PC-3 (cell line): ENCODE measurements at regions not wholly inside any gene's neighbourhood (a gene's known extent, or its start where the extent isn't known, plus 50 kb on each side); places are given as distances from the start of the nearest gene placed in this dataset.

Experiments
- ATAC-seq: fragments of 200-7000 bp; cut with Tn5 transposase; 2 replicates; pipeline ENCODE4 v1.9.1; 2020; ENCODE audit warnings: mild to moderate bottlenecking, moderate library complexity
- BruUV-seq: library from RNA; stranded (reverse); fragments of 400-500 nt; replicated peaks from 2 replicates; lab custom pipeline; 2021; lab: Mats Ljungman, UMichigan
- CTCF ChIA-PET: fragments of 300-600 bp; sonication (Branson Sonifier 250); formaldehyde crosslinking; loops from one replicate; lab custom pipeline; 2022; ENCODE audit warnings: antibody characterized with exemption; lab: Charles Lee
- POLR2A ChIA-PET: fragments of 300-600 bp; sonication (Branson Sonifier 250); formaldehyde crosslinking; loops from one replicate; lab custom pipeline; 2022; ENCODE audit warnings: antibody characterized with exemption; ENCODE audit not compliant: unreplicated experiment; lab: Charles Lee
- DNase-seq: peaks from one replicate; pipeline ENCODE4 v3.0.0-alpha.2; 2015
- H2AFZ ChIP-seq: fragments of 300-600 bp; sonication (generic); 2 replicates; pipeline ENCODE4 v1.6.0; 2016; ENCODE audit warnings: antibody characterized with exemption, low read length
- H3F3A ChIP-seq: fragments of 300-600 bp; sonication (generic); one replicate; pipeline ENCODE4 v1.6.0; 2017; ENCODE audit warnings: antibody characterized with exemption, low read length, control low read depth, mild to moderate bottlenecking; ENCODE audit not compliant: unreplicated experiment
- H3K27ac ChIP-seq: fragments of 300-600 bp; sonication (generic); 2 replicates; pipeline ENCODE4 v1.5.1; 2016; ENCODE audit warnings: mild to moderate bottlenecking, low read length
- H3K27me3 ChIP-seq: fragments of 300-600 bp; sonication (generic); 2 replicates; pipeline ENCODE4 v1.6.1; 2016; ENCODE audit warnings: low read length, mixed read lengths
- H3K36me3 ChIP-seq: fragments of 300-600 bp; sonication (generic); 2 replicates; pipeline ENCODE4 v1.6.1; 2016; ENCODE audit warnings: low read depth, mixed run types, low read length, mixed read lengths
- H3K4me1 ChIP-seq: fragments of 300-600 bp; sonication (generic); 2 replicates; pipeline ENCODE4 v1.5.1; 2016; ENCODE audit warnings: low read length; ENCODE audit not compliant: insufficient read depth
- H3K4me2 ChIP-seq: fragments of 300-600 bp; sonication (generic); 2 replicates; pipeline ENCODE4 v1.6.0; 2016; ENCODE audit warnings: low read length
- H3K4me3 ChIP-seq: fragments of 300-600 bp; sonication (generic); 2 replicates; pipeline ENCODE4 v1.5.1; 2016; ENCODE audit warnings: mild to moderate bottlenecking, low read length, mixed read lengths
- H3K79me2 ChIP-seq: fragments of 300-600 bp; sonication (generic); 2 replicates; pipeline ENCODE4 v1.6.1; 2017; ENCODE audit warnings: low read length, mixed read lengths
- H3K9ac ChIP-seq: fragments of 300-600 bp; sonication (generic); 2 replicates; pipeline ENCODE4 v1.6.0; 2016; ENCODE audit warnings: mild to moderate bottlenecking, low read length
- H3K9me2 ChIP-seq: fragments of 300-600 bp; sonication (generic); replicated peaks from 2 replicates; pipeline ENCODE4 v1.6.1; 2016; ENCODE audit warnings: mixed run types, low read length, mixed read lengths
- H3K9me3 ChIP-seq: fragments of 300-600 bp; sonication (generic); 2 replicates; pipeline ENCODE4 v1.6.1; 2016; ENCODE audit warnings: low read length, mixed read lengths
- H4K20me1 ChIP-seq: fragments of 300-600 bp; sonication (generic); 2 replicates; pipeline ENCODE4 v1.6.1; 2016; ENCODE audit warnings: low read length, mixed read lengths
- EZH2 ChIP-seq: fragments of 300-600 bp; sonication (generic); IDR thresholded peaks from one replicate; pipeline ENCODE4 v1.6.1; 2017; ENCODE audit warnings: antibody characterized with exemption, mild to moderate bottlenecking, low read length; ENCODE audit not compliant: unreplicated experiment
- EZH2phosphoT487 ChIP-seq: fragments of 300-600 bp; sonication (generic); IDR thresholded peaks from 2 replicates; pipeline ENCODE4 v1.6.1; 2018; ENCODE audit warnings: mild to moderate bottlenecking, antibody characterized with exemption, low read length, borderline replicate concordance
- intact Hi-C: fragments of 100-400 bp; cut with micrococcal nuclease; formaldehyde crosslinking; loops from 2 replicates; pipeline ENCODE4 v1.9.0; 2023
- TF ChIP-seq, protein P1 (sequence below): fragments of 300-600 bp; sonication (generic); conservative IDR thresholded peaks from 2 replicates; pipeline ENCODE4 v1.5.1; 2017; ENCODE audit warnings: antibody characterized with exemption, low read depth, mild to moderate bottlenecking, low read length

DNA sequence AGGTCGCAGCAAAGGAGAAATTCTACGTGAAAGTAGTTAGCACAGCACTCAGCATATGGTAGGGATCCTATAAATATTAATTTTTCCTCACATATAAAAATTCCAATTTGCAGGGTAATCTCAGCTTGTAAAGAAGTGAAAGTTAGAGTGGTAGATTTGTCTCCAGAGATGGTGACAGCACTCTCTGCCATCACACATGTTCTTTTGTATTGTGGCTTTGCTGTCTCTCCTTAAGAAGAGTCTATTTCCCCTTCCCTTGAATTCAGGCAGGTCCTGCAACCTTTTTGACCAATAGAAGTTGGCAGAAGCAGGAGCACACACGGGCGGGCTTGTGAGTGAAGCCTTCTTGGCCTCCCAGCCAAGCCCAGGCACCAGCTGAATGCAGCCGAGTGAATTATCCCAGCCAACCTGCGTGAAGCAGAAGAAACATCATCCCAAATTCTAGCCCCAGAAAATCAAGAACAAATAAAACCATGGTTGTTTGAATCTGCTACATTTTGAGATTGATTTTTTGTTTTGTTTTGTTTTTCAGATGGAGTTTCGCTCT lies 107.8 kb upstream of the COPS8 start:
- POLR2A ChIA-PET = no interaction called here
- H3K9me2 ChIP-seq = no peaks in the 10 kb centered on the region
- DNase-seq (no peak), ATAC-seq (no peak)
- no TSS peak for BruUV-seq
- H3K79me2 ChIP-seq = no peaks in the 10 kb centered on the region
- H3K4me1 ChIP-seq = peaks cover 11% of the 10 kb centered on the region
- TF ChIP-seq EZH2 = no peak
- TF ChIP-seq, protein P1, sequence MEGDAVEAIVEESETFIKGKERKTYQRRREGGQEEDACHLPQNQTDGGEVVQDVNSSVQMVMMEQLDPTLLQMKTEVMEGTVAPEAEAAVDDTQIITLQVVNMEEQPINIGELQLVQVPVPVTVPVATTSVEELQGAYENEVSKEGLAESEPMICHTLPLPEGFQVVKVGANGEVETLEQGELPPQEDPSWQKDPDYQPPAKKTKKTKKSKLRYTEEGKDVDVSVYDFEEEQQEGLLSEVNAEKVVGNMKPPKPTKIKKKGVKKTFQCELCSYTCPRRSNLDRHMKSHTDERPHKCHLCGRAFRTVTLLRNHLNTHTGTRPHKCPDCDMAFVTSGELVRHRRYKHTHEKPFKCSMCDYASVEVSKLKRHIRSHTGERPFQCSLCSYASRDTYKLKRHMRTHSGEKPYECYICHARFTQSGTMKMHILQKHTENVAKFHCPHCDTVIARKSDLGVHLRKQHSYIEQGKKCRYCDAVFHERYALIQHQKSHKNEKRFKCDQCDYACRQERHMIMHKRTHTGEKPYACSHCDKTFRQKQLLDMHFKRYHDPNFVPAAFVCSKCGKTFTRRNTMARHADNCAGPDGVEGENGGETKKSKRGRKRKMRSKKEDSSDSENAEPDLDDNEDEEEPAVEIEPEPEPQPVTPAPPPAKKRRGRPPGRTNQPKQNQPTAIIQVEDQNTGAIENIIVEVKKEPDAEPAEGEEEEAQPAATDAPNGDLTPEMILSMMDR = no peak
- no peak for TF ChIP-seq EZH2phosphoT487
- H3K4me2 ChIP-seq = no peak overlapping the region
- no peak overlapping the region for H3K4me3 ChIP-seq
- no peak overlapping the region for H2AFZ ChIP-seq
- CTCF ChIA-PET = no interaction called here
- H3K36me3 ChIP-seq = no peaks in the 10 kb centered on the region
- no peaks in the 10 kb centered on the region for H3K9me3 ChIP-seq
- H3K27me3 ChIP-seq = no peaks in the 10 kb centered on the region
- no peaks in the 10 kb centered on the region for H4K20me1 ChIP-seq
- H3K9ac ChIP-seq = no peak overlapping the region
- H3K27ac ChIP-seq = no peak overlapping the region
- peaks cover 3% of the 10 kb centered on the region for H3F3A ChIP-seq
- intact Hi-C loops = no loop called here

GRCh38 chr2:236979664-236980063 lies 106.0 kb upstream of the COPS8 start:
- no peaks in the 10 kb centered on the region for H3K36me3 ChIP-seq
- H2AFZ ChIP-seq = no peak overlapping the region
- no peaks in the 10 kb centered on the region for H3K27me3 ChIP-seq
- TF ChIP-seq, protein P1 = no peak
- TF ChIP-seq EZH2 (no peak), EZH2phosphoT487 (no peak)
- no peak overlapping the region for H3K27ac ChIP-seq
- no peaks in the 10 kb centered on the region for H3K79me2 ChIP-seq
- H3F3A ChIP-seq = no peaks in the 10 kb centered on the region
- intact Hi-C loops = no loop called here
- H3K4me3 ChIP-seq = no peak overlapping the region
- H3K4me2 ChIP-seq = no peak overlapping the region
- ChIA-PET CTCF (no interaction called here), POLR2A (interaction anchor here (0.6 kb wide), 1 partner anchor 107 kb away, joined by 3 read pairs; no protein-coding TSS in a partner anchor)
- H3K9me2 ChIP-seq = no peaks in the 10 kb centered on the region
- no peaks in the 10 kb centered on the region for H3K4me1 ChIP-seq
- H3K9ac ChIP-seq = no peak overlapping the region
- H4K20me1 ChIP-seq = no peaks in the 10 kb centered on the region
- H3K9me3 ChIP-seq = no peaks in the 10 kb centered on the region
- BruUV-seq = no TSS peak
- no peak for DNase-seq
- no peak for ATAC-seq

- no peaks in the 10 kb centered on the region for H3K36me3 ChIP-seq
- H3K9me2 ChIP-seq = no peaks in the 10 kb centered on the region
- POLR2A ChIA-PET = no interaction called here
- H3K9me3 ChIP-seq = no peaks in the 10 kb centered on the region
- H2AFZ ChIP-seq = no peak overlapping the region
- BruUV-seq = no TSS peak
- H3K27ac ChIP-seq = no peak overlapping the region
- CTCF ChIA-PET = no interaction called here
- TF ChIP-seq, protein P1 = no peak
- no peaks in the 10 kb centered on the region for H3K27me3 ChIP-seq
- H3K4me1 ChIP-seq = no peaks in the 10 kb centered on the region
- H3K79me2 ChIP-seq = no peaks in the 10 kb centered on the region
- DNase-seq = no peak
- H3K9ac ChIP-seq = no peak overlapping the region
- no peaks in the 10 kb centered on the region for H4K20me1 ChIP-seq
- ATAC-seq = no peak
- no peaks in the 10 kb centered on the region for H3F3A ChIP-seq
- H3K4me3 ChIP-seq = no peak overlapping the region
- intact Hi-C loops = no loop called here
- H3K4me2 ChIP-seq = no peak overlapping the region
Measured at GRCh38 chr2:236980961-236981360, 104.7 kb upstream of the COPS8 start.
